UCSD-AML1 (cell line): ENCODE measurements at regions not wholly inside any gene's neighbourhood (a gene's known extent, or its start where the extent isn't known, plus 50 kb on each side); places are given as distances from the start of the nearest gene placed in this dataset.

Experiments used
- DNase-seq: peaks from one replicate; lab custom pipeline; 2025; ENCODE audit not compliant: unreplicated experiment; lab: John Stamatoyannopoulos, UW

DNA sequence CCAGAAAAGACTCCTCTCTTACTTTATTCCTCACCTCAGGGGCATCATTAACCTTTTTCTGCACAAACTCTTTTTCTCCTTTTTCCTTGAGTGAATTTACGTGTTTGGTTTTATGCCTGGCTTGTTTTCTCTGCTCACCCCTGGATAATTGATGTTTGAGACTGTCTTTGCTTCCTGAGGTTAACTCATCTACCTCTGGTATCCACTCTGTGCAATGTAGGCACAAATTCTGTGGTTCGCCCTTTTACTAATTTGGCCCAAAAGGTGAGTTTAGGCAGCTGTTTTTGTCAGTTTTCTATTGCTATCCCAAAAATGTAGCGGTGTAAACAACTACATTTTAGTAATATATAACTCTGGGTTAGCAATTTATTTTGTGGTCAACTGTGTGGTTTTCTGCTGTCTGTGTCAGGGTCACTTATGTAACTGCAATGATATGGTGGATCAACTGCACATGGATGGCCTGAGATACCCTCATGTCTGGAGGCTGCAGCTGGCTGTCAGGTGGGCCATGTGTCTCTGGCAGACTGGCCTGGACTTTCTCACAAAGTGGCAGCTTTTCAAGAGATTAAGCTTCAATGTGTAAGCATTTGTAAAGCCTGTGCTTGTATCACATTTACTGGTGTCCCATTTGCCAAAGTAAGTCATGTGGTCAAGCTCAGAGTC is 329.7 kb downstream of the FSIP2 start:
- no peak for DNase-seq

DNA sequence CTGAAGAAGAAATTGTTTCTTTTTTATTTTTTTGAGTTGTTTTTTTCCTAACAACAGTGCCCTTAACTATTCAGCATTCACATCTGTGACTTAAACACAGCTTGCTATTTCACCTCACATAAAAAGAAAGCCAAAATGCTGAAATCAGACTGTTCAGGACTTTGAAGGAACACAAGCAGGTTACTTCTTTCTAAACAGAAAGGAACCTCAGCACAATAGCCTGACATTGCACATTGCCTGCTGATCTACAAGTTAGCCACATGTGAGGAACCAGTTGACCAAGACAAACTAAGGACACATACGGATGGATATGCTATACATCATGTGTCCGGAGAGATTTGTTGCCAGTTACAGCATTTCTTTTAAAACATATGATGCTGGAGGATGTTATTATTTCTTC is 331.1 kb downstream of the FSIP2 start:
- DNase-seq, result no peak

DNA sequence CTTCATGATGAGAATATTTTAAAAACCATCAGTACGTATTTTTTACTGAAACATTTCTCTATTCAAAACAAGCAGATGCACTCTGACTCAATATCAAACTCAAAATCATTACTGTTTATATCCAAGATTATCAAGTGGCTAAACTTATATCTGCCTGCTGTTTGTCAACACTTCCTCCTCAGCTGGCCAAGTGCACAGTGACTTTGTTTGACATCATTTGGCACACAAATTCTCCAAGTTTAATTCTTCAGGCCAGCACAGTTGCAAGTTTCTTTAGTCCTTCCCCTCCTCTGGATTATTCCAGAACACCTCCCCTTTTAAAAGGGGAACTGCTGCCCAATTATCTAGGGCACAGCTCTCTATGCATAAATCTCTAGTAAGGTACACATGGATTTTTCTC is 346.6 kb downstream of the FSIP2 start:
- DNase-seq, result no peak

DNA sequence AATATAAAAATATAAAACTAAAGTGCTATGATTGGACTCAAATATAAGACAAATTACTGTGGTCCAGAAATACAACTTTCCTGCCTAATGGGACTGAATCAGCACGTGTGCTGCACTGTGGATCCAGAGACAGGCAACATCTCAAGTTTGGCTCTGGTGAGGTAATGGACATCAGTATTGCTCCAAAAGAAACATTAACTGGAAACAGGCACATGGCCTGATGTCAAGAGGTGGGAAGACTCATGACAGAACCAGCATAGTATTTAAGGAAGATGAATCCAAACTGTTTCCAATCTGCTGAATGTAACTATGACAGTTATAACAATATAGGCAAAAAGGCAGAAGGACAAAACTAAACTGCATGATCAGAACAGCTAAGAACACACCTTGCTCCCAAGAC is 354.6 kb downstream of the FSIP2 start:
- DNase-seq, result no peak

DNA sequence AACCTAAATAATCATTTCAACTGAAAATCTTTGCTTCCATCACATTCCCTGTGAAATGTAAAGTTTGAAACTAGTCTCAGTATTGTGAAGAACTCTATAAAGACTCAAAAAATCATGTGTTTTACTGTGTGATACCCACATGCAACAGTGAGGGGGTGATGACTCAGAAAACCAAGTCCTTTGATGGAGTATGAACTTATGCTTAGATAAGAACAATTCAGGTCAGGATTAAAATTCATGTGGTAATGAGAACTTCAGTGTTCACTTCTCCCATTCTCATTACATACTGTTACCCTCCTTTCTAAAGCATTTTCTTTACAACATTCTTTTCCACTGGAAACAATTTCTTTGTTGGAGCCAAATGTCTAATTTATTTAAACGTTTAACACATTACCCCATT is 360.2 kb downstream of the FSIP2 start:
- DNase-seq, result no peak

DNA sequence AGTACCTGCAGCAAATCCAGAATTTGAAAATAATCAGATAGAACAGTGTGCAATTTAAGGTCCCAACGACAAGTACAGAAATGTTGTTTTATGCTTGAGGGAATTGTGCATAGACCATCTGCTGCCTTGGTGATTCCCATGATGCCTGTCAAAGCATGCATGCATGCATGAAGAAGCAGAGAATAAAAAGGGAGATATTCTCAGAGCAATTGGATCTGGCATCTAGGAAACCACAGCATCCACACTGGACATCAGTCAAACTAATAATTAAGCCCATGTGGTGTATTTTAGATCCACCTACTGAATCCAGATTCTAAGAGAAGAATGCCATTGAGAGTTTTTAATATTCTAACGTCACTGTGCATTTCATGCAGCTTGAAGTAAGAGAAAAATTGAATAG is 361.2 kb downstream of the FSIP2 start:
- DNase-seq, result no peak

DNA sequence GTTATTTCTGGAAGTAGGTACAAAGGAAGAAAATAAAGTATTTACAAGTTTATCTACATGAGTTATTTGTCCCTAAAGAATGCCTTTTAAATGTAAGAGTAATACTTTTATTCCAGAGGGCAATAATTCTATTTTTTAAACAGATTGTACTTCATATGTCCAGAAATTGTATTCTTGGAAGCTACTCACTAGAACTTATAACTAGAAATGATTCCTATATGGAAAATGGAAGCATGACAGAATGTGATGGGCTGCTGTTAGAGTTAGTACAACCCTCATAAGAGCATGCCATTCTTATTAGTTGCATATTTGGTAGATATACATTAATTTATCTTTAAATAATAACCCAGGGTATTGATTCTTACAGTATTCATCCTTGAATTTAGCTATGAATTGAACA is 362.0 kb downstream of the FSIP2 start:
- DNase-seq, result no peak

DNA sequence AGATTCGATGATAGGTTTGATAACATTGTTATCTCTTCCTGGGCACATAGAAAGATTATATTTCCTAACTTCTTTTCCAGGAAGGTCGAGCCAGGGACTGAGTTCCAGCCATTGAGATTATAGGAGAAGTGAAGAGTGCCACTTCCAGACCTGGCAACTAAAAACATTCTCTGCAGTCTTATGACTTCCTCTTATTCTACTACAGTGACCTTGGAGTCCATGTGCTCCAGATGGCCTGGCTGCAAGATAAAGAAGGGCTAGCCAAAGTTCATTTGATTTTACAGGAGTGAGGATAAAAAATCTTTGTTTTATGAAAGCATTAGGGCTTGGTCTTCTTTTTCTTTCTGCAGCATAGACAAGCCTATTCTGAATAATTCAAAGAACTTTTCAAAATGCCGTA is 363.0 kb downstream of the FSIP2 start:
- DNase-seq, result no peak

DNA sequence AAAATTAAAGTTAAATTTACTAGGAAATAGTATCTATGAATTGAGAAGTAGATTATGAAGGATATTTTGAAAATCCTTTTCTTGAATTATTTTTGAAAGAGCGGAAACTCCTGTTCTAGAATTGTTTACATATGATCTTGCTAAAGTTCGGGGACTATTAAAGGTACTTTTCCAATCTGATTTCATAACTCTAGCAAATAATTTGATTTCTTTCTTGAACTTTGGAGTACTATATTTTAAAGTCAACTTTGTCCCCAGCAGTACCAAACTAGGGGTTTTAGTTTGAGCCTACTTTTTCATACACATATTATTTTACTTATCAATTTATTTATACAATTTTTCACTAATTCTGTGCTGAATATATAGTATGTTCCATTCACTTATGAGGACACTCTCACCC is 364.7 kb downstream of the FSIP2 start:
- DNase-seq, result no peak

DNA sequence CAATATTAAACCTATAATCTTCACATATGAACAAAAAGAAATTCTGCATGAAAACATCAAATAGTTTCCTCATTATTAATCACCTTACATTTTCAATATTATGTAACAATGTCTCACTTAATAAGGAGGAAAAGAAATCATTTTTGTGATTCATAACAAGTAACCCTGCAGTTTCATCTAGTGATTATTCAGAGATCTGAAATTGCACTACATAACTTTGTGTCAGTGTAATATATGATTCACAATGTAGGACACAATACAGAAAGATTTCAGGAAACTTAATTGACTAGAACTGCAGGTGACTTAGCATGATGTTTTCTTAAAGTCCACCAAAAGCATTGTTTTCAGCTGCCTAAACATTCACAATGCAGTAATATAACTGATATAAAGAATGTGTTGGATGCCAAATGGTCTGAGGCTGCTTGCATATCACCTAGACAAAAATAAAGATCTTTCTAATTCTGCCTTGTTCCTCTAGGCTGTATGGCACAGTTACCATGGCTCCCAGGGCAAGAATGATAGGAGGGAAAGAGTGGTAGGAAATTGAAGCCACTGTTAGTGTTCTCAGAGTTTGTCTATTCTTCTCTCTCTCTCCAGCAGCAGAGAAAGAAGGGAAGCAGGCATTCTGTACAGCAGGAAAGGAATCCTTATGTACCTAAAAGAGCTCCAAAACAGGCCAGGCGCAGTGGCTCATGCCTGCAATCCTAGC is 366.6 kb downstream of the FSIP2 start:
- DNase-seq, result no peak

DNA sequence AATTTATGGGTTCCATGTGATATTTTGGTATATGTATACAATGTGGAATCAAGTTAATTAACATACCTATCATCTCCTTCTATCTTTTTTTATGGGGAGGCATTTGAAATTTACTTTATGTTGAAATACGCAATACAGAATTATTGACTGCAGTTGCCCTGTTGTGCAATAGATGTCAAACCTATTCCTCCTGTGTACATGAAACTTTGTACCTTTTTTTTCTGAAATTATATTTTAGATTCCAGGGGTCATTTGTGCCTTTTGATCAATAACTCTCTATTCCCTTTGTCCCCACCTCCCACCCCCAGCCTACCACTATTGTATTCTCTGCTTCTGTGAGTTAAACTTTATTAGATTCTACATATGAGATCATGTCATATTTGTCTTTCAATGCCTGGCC is 369.9 kb downstream of the FSIP2 start:
- DNase-seq, result no peak

DNA sequence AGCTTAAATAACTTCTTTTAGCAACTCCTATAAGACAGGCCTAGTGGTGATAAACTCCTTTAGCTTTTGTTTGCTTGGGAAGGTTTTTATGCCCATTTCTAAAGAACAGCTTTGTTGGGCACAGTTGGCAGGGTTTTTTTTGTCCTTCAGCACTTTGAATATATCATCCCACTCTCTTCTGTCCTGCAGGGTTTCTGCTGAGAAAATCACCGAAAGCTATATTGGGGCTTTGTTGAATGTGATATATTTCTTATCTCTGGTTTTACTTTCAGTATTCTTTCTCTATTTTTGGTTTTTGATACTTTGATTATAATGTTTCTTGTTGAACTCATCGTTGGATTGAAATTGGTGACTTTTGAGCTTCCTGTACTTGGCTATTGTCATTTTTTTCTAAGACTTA is 372.8 kb upstream of the ZC3H15 start:
- DNase-seq, result no peak

DNA sequence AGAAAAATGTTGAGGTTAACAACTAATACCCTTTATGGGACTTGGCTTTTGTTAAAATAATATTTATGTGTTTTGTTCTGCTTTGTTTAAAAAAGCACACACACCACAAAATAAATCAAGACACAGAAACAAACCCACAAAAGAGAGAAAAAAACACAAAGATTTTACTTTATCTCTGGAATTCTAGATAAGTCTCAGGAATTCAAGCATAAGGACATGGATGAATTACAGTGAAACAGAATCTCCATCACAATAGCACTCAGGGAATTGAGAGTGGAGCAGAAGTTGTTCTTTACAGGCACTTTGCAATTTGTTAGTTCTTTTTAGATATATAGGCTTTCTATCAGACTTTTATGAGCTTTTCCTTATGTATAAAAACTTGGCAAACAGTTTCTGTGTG is 360.9 kb upstream of the ZC3H15 start:
- no peak for DNase-seq

DNA sequence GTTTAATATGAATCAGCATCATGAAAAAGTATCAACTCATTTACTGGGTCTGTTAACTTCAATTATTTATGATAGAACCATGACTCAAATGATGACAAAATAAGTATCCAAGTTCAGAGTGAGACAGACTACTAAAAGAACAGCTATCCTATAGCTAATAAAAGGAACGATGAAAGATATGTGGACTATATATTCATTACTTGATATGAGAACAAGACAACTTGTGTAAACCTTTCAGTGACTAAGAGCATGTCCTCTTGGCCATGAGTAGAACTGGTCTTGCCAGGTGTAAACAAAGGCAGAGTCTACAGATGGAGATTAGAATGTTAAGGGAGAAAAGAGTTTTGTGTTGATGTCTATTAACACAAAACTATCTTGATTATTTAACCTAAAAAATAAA is 360.4 kb upstream of the ZC3H15 start:
- DNase-seq, result no peak

DNA sequence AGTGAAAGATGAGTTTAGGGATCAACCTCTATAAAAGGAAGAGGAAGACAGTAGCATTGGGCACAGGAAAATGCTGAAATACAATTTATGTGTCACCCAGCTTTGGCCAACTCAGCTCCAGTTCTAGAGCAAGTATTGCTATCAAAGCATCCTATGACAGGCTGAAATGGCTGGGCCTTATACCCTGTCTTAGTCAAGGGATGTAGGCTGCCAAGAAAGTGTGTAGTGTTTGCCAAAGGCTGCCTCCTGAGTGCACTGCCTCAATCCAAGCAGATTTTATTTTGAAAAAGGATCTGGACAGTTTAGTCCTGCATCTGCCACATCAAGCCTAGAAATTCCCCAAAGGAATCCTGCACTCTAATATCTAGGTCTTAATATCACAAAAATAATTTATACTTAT is 359.9 kb upstream of the ZC3H15 start:
- DNase-seq, result no peak

DNA sequence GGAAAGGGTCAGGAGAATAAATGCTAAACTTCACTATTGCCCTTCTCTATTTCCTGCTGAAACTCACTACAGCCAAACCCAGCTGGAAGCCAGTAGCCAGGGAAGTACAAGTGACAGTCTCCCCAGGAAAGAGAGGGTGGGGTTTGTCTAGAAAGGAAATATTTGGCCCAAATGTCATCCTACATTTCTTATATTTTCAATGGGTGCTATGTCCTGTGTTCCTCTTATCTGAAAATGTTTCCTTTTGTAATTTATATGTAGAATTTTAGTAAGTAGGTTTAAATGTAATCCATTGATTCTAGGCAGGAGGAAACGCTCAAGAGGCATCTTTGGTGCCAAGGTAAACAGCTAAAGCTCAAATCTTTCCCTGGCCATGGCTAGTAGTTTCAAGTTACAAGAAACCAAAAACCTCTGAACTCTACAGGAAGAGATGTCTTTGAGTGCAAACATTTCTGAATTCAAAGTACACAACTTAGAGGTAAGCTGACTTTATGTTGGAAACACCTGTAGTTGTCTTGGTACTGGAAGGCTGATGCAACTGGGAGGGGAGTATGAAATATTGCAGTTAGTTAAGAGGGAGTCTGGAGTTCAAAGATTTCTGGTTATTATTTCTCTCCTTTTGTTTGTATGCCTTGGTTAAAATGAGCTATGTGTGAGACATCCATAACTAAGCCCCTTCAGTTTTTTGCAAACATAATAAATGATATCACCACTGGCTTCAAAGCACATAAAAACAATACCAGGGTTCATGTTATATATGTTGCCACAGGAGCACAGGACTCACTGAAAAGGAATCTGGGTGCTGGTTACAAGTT is 356.1 kb upstream of the ZC3H15 start:
- DNase-seq, result no peak

DNA sequence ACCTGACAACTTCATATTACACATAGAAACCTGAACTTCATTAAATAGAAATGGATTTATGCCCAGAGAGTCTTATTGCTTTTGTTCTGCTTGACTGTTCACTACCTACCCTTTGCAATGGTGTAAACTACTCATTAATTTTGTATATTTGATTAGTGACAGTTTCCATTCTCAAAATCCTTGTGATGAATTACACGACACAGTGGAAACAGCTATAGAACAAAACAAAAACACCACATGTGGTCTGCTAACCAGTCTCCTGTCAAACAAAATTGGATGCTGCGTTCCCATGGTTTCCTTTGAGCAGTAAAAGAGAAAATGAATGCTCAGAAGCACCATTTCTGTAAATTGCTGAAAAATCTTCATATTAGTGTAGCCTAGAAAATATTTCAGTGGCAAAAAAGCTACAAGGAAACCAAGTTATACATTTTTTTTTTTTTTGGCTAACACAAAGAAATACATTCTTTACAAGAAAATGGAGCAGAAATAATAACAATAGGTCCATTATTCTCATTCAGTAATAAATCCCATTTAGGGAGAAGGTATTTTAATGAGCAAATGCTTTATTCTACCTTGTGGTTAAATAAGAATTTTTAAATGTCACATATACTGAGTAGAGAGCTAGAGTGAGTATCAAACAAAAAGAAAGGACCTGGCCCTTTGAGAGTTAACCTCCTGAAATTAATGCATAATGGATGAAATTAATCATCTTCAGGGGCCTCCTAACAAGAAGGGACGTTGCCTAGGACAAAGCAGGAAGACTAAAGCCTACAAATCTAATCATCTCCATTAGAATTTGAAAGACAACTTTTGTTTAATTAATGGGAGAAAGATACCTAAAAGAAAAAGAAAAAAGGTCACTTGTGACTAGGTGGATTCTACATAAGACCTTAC is 355.1 kb upstream of the ZC3H15 start:
- no peak for DNase-seq

DNA sequence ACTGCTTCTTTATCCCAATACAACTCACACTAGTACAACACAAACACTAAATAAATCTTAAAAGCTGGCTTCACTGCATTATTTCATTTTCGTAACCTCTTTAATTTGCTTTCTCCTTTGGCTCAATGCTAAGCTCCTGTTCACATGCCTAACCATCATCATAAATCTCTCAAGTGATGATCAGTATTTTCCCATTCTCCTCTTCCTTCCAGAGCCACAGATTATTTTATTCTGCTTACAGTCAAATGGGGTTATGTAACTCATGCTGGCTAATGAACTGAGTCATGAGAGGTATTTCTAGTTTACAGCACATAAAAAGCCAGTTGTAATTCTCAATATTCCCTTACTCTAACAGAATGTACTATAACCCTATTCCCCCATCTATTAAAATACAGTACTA is 350.4 kb upstream of the ZC3H15 start:
- no peak for DNase-seq

DNA sequence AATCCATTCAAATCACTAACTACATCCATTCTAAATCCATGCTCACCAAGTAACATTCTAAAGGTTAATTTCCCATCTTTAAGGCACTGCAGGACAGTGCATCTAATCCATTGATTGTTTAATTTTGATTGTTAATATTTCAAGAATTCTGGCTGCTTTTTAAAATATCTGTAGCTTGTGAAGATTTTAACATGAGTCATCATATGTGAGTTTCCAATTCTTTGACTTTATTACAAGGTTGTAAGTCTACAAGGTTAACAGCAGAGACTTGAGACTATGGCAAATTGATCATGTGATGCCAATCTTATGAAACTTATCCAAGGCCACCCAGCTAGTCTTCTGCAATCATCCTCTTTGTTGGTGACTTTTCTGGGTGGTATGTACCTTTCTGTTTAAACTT is 349.2 kb upstream of the ZC3H15 start:
- DNase-seq, result no peak

DNA sequence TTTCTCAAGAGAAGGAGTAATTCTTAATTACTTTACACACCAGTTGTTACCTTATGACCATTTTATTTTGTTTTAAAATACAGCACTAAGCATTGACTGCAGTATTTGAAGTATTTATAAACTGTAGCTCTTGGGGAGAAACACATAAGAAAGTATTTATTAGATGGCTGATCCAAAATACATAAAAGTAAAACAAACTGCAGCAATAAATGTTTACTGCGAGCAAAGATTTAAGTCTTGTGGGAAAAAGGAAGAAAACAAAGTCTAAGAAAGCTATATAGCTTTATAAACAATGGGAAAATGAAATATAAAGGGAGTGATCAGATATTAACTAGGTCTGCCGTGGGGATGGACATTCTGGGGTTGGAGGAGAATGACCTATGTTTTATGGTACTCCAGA is 347.2 kb upstream of the ZC3H15 start:
- no peak for DNase-seq

DNA sequence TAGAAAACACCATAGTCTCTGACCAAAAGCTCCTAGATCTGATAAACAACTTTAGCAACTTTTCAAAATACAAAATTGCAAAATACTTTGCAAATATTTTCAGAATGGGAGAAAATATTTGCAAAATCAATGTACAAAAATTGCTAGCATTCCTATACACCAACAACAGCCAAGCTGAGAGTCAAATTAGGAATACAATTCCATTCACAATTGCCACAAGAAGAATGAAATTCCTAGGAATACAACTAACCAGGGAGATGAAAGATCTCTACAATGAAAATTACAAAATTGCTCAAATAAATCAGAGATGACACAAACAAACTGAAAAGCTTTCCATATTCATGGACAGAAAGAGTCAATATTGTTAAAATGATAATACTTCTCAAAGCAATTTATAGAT is 327.0 kb upstream of the ZC3H15 start:
- DNase-seq, result no peak
